Peyer's patch (tissue), 4 donors: ENCODE measurements at regions not wholly inside any gene's neighbourhood (a gene's known extent, or its start where the extent isn't known, plus 50 kb on each side); places are given as distances from the start of the nearest gene placed in this dataset.
A peak's percentile ranks its signal among the peaks of the same experiment; 100 is the strongest.

Source experiments
- DNase-seq, 3 donors: peaks; one replicate each; pipeline ENCODE4 v3.0.0-alpha.2; 2017 to 2019
- H3K27ac ChIP-seq, 4 donors: fragments of 200-600 bp; sonication (generic); one replicate each; pipeline ENCODE4 v1.5.1; 2016 to 2019
- H3K27me3 ChIP-seq, 2 donors: fragments of 200-600 bp; sonication (generic); one replicate each; pipeline ENCODE4 v1.5.1; 2019
- H3K36me3 ChIP-seq, 3 donors: fragments of 200-600 bp; sonication (generic); one replicate each; pipeline ENCODE4 v1.5.1; 2016 to 2019
- H3K4me1 ChIP-seq, 4 donors: fragments of 200-600 bp; sonication (generic); one replicate each; pipeline ENCODE4 v1.5.1; 2016 to 2019
- H3K4me3 ChIP-seq, 4 donors: fragments of 200-600 bp; sonication (generic); 1 replicate in 3 of 4; 2 replicates in 1 of 4; pipeline ENCODE4 v1.5.1; 2016 to 2019; ENCODE audit warnings: mild to moderate bottlenecking in 1 of 4
- H3K9me3 ChIP-seq, 4 donors: fragments of 200-600 bp; sonication (generic); one replicate each; pipeline ENCODE4 v1.5.1; 2016 to 2019; ENCODE audit warnings: mild to moderate bottlenecking in 1 of 4
- POLR2A ChIP-seq, 2 donors: fragments of 450-650 bp; IDR thresholded peaks; one replicate each; pipeline ENCODE4 v1.5.1; 2017; ENCODE audit warnings: antibody characterized with exemption in 2 of 2, mild to moderate bottlenecking in 2 of 2, moderate library complexity in 2 of 2
- TF ChIP-seq, protein P1 (sequence below), 6 experiments: fragments of 450-650 bp in 4 of 6; fragments of 200-600 bp in 2 of 6; sonication (generic) in 1 of 6; IDR thresholded peaks; one replicate each; pipeline ENCODE4 v1.5.1; 2017 to 2019; ENCODE audit warnings: antibody characterized with exemption in 6 of 6, mild to moderate bottlenecking in 3 of 6, moderate library complexity in 1 of 6

DNA sequence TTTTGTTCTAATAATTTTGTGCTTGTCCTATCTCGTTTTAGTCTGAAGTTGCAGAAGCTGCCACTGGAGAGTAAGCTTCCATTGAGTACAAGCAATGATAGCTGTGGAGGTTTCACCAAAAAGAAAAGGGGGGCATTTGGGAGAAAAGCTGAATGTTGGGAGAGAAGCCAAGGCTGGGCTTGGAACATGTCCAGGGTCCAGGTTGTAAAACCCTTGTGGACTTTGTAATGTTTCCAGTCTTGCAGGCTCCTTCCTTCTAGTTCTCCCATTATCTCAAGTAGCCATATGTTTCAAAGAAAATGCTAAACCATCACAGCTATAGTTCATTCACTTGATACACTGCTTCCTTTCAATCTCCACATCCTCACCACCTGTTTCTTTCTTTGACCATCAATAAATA lies 880.2 kb downstream of the NLGN4Y start:
- H3K9me3 ChIP-seq: no peaks in the 10 kb centered on the region
- no peak for DNase-seq
- H3K27me3 ChIP-seq: no peaks in the 10 kb centered on the region
- TF ChIP-seq, protein P1, sequence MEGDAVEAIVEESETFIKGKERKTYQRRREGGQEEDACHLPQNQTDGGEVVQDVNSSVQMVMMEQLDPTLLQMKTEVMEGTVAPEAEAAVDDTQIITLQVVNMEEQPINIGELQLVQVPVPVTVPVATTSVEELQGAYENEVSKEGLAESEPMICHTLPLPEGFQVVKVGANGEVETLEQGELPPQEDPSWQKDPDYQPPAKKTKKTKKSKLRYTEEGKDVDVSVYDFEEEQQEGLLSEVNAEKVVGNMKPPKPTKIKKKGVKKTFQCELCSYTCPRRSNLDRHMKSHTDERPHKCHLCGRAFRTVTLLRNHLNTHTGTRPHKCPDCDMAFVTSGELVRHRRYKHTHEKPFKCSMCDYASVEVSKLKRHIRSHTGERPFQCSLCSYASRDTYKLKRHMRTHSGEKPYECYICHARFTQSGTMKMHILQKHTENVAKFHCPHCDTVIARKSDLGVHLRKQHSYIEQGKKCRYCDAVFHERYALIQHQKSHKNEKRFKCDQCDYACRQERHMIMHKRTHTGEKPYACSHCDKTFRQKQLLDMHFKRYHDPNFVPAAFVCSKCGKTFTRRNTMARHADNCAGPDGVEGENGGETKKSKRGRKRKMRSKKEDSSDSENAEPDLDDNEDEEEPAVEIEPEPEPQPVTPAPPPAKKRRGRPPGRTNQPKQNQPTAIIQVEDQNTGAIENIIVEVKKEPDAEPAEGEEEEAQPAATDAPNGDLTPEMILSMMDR (IDR thresholded peaks at IDR 0.05): no peak
- TF ChIP-seq POLR2A (IDR thresholded peaks at IDR 0.05): no peak
- no peak overlapping the region for H3K27ac ChIP-seq
- no peaks in the 10 kb centered on the region for H3K36me3 ChIP-seq
- no peaks in the 10 kb centered on the region for H3K4me1 ChIP-seq
- H3K4me3 ChIP-seq: no peak overlapping the region

DNA sequence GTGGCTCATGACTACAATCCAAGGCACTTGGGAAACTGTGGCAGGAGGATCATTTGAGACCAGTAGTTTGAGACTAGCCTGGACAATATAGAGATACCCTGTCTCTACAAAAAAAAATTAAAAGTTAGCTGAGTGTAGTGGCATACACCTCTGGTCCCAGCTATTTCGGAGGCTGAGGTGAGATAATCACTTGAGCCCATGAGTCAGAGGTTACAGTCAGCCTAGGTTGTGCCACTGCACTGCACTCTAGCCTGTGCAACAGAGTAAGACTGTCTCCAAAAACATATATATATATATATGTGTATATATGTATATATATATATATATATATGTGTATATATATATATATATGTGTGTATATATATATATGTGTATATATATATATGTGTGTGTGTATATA lies 890.8 kb downstream of the NLGN4Y start:
- Histone ChIP-seq H3K4me3 (no peak overlapping the region), H3K27ac (no peak overlapping the region), H3K27me3 (no peaks in the 10 kb centered on the region), H3K36me3 (no peaks in the 10 kb centered on the region), H3K4me1 (no peaks in the 10 kb centered on the region), H3K9me3 (no peaks in the 10 kb centered on the region)
- no peak for DNase-seq
- TF ChIP-seq POLR2A (IDR thresholded peaks at IDR 0.05): no peak
- TF ChIP-seq, protein P1 (IDR thresholded peaks at IDR 0.05): no peak

DNA sequence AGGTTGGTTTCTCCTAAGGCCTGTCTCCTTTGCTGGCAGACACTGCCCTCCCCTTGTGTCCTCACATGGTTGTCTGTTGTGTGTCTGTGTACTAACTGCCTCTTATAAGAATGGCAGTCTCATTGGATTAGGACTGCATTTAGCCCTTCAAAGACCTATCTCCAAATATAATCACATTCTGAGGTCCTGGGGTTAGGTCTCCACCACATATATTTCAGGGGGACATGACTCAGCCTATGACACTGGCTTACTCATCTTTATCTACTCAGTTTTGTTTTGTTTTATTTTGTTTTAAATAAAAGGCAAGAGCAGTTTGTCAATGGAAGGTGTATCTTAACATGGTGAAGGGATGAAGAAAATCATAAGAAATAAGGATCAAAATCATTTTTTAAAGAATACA lies 894.3 kb downstream of the NLGN4Y start:
- no peaks in the 10 kb centered on the region for H3K27me3 ChIP-seq
- TF ChIP-seq, protein P1 (IDR thresholded peaks at IDR 0.05): no peak
- TF ChIP-seq POLR2A (IDR thresholded peaks at IDR 0.05): no peak
- DNase-seq: no peak

GRCh38 chrY:15424665-15425132 lies 900.4 kb downstream of the NLGN4Y start:
- no peak for DNase-seq
- Histone ChIP-seq H3K36me3 (no peaks in the 10 kb centered on the region), H3K4me3 (peak overlapping the region in 2 of 4 donors; percentile 29 to 45), H3K27ac (peak overlapping the region in 2 of 4 donors; percentile 45 to 53), H3K9me3 (no peaks in the 10 kb centered on the region), H3K4me1 (no peaks in the 10 kb centered on the region), H3K27me3 (no peaks in the 10 kb centered on the region)
- no peak for TF ChIP-seq POLR2A (IDR thresholded peaks at IDR 0.05)
- TF ChIP-seq, protein P1 (IDR thresholded peaks at IDR 0.05): no peak

More for the DNA sequence above, 894.3 kb downstream of the NLGN4Y start:
- Histone ChIP-seq H3K36me3 (no peaks in the 10 kb centered on the region), H3K4me1 (no peaks in the 10 kb centered on the region), H3K27ac (no peak overlapping the region), H3K4me3 (no peak overlapping the region), H3K9me3 (no peaks in the 10 kb centered on the region)

- H3K4me1 ChIP-seq: no peaks in the 10 kb centered on the region
- H3K36me3 ChIP-seq: no peaks in the 10 kb centered on the region
- no peaks in the 10 kb centered on the region for H3K27me3 ChIP-seq
- H3K4me3 ChIP-seq: no peak overlapping the region
- no peaks in the 10 kb centered on the region for H3K9me3 ChIP-seq
- TF ChIP-seq POLR2A (IDR thresholded peaks at IDR 0.05): no peak
- TF ChIP-seq, protein P1 (IDR thresholded peaks at IDR 0.05): no peak
- no peak overlapping the region for H3K27ac ChIP-seq
- no peak for DNase-seq
These were observed 915.8 kb downstream of the NLGN4Y start for GRCh38 chrY:15440021-15440695.
